OCI-LY1 (cell line): ENCODE measurements at regions not wholly inside any gene's neighbourhood (a gene's known extent, or its start where the extent isn't known, plus 50 kb on each side); places are given as distances from the start of the nearest gene placed in this dataset.
"Not testable (repeated sequence)": the region's sequence is repeated elsewhere in the genome, so short reads cannot be mapped to it uniquely, and the experiment has no call there.

Experiments
- H2AFZ ChIP-seq: fragments of 200-600 bp; sonication (generic), shearing (Covaris generic); 2 replicates; pipeline ENCODE4 v1.6.0; 2014; ENCODE audit warnings: antibody characterized with exemption, mild to moderate bottlenecking, low read length
- H3F3A ChIP-seq: fragments of 200-600 bp; sonication (generic), shearing (Covaris generic); 2 replicates; pipeline ENCODE4 v1.6.0; 2014; ENCODE audit warnings: mild to moderate bottlenecking, antibody characterized with exemption, low read length, moderate library complexity; ENCODE audit not compliant: insufficient read depth
- H3K27ac ChIP-seq: fragments of 200-600 bp; sonication (generic); 2 replicates; pipeline ENCODE4 v1.5.1; 2014; ENCODE audit warnings: low read length, mixed run types, mild to moderate bottlenecking, low read depth; ENCODE audit not compliant: poor library complexity, severe bottlenecking
- H3K27me3 ChIP-seq: fragments of 200-600 bp; sonication (generic); 2 replicates; pipeline ENCODE4 v1.6.0; 2014; ENCODE audit warnings: antibody characterized with exemption, mild to moderate bottlenecking, low read length, moderate library complexity; ENCODE audit not compliant: insufficient read depth
- H3K36me3 ChIP-seq: fragments of 200-600 bp; sonication (generic); 2 replicates; pipeline ENCODE4 v1.6.1; 2014; ENCODE audit warnings: mild to moderate bottlenecking, antibody characterized with exemption, low read length, moderate library complexity, mixed read lengths; ENCODE audit not compliant: insufficient read depth
- H3K4me1 ChIP-seq: fragments of 200-600 bp; sonication (generic); 2 replicates; pipeline ENCODE4 v1.5.1; 2014; ENCODE audit warnings: mild to moderate bottlenecking, low read length, moderate library complexity; ENCODE audit not compliant: insufficient read depth, severe bottlenecking
- H3K4me2 ChIP-seq: fragments of 200-600 bp; sonication (generic), shearing (Covaris generic); 2 replicates; pipeline ENCODE4 v1.6.1; 2014; ENCODE audit warnings: low read length
- H3K4me3 ChIP-seq: fragments of 200-600 bp; sonication (generic); 2 replicates; pipeline ENCODE4 v1.5.1; 2014; ENCODE audit warnings: low read length, low read depth, mild to moderate bottlenecking, mixed read lengths; ENCODE audit not compliant: poor library complexity, severe bottlenecking
- H3K79me2 ChIP-seq: fragments of 200-600 bp; shearing (Covaris generic); 2 replicates; pipeline ENCODE4 v1.6.1; 2016; ENCODE audit warnings: mixed run types, low read length, mixed read lengths; ENCODE audit not compliant: insufficient read depth
- H3K9ac ChIP-seq: fragments of 200-600 bp; sonication (generic), shearing (Covaris generic); 2 replicates; pipeline ENCODE4 v1.6.1; 2014; ENCODE audit warnings: mild to moderate bottlenecking, low read length, mixed read lengths
- H3K9me2 ChIP-seq: fragments of 200-600 bp; sonication (generic), shearing (Covaris generic); 2 replicates; pipeline ENCODE4 v1.6.1; 2014; ENCODE audit warnings: low read depth, mild to moderate bottlenecking, low read length, mixed read lengths
- H3K9me3 ChIP-seq: fragments of 200-600 bp; shearing (Covaris generic); 2 replicates; pipeline ENCODE4 v1.6.1; 2014; ENCODE audit warnings: low read length, mixed read lengths
- H4K20me1 ChIP-seq: fragments of 200-600 bp; sonication (generic), shearing (Covaris generic); 2 replicates; pipeline ENCODE4 v1.6.0; 2016; ENCODE audit warnings: mild to moderate bottlenecking, low read length; ENCODE audit not compliant: insufficient read depth
- EZH2 ChIP-seq: fragments of 200-600 bp; sonication (generic), shearing (Covaris generic); IDR thresholded peaks from 2 replicates; pipeline ENCODE4 v1.8.0; 2017; ENCODE audit warnings: borderline replicate concordance, mixed run types, mild to moderate bottlenecking, antibody characterized with exemption, low read length, moderate library complexity, mixed read lengths
- TF ChIP-seq, protein P1 (sequence below): fragments of 200-600 bp; sonication (generic), shearing (Covaris generic); IDR thresholded peaks from 2 replicates; pipeline ENCODE4 v1.5.1; 2017; ENCODE audit warnings: mild to moderate bottlenecking, antibody characterized with exemption, low read length, moderate library complexity, mixed read lengths

DNA sequence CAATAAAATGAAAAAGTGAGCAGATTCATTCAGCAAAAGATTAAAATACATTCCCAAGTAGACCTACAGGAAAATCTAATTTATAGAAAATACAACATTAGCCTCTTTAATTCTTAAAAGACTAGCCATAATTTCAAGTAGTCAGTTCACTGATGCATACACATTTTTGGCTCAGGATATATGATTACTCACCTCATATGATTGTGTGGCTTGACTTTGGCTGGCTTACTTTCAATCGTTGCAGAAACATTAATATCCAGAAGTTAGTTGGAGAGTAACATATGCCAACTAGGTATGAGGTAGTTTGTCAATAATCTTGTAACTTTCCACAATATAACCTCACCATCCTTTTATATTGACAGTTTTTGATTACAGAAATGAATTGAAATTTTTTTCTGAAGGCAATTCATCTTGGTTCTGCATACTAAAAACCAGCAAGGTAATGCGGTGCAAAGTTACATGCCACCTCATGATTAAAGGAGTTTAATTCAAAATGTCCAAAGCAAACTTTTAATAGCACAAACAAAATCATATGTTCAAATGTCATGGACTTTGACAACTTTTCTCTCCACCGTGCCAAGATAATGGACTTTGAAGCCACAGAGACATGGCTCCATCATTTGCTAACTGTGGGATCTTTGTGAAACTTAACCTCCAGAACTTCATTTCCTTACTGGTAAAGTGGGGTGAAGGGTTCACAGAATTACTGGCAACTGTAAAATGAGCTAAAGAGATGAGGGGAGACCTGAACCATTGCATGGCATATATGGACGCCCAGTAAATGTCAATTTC is 76.6 kb upstream of the PAM start:
- Histone ChIP-seq H4K20me1 (no peaks in the 10 kb centered on the region), H3K4me3 (no peak overlapping the region), H3K9me3 (no peaks in the 10 kb centered on the region), H3K4me2 (no peak overlapping the region), H3K27ac (no peak overlapping the region), H2AFZ (no peak overlapping the region), H3K4me1 (no peaks in the 10 kb centered on the region), H3K9me2 (no peaks in the 10 kb centered on the region), H3K9ac (no peak overlapping the region), H3F3A (no peaks in the 10 kb centered on the region), H3K27me3 (no peaks in the 10 kb centered on the region), H3K79me2 (no peaks in the 10 kb centered on the region), H3K36me3 (no peaks in the 10 kb centered on the region)
- TF ChIP-seq EZH2: no peak
- TF ChIP-seq, protein P1, sequence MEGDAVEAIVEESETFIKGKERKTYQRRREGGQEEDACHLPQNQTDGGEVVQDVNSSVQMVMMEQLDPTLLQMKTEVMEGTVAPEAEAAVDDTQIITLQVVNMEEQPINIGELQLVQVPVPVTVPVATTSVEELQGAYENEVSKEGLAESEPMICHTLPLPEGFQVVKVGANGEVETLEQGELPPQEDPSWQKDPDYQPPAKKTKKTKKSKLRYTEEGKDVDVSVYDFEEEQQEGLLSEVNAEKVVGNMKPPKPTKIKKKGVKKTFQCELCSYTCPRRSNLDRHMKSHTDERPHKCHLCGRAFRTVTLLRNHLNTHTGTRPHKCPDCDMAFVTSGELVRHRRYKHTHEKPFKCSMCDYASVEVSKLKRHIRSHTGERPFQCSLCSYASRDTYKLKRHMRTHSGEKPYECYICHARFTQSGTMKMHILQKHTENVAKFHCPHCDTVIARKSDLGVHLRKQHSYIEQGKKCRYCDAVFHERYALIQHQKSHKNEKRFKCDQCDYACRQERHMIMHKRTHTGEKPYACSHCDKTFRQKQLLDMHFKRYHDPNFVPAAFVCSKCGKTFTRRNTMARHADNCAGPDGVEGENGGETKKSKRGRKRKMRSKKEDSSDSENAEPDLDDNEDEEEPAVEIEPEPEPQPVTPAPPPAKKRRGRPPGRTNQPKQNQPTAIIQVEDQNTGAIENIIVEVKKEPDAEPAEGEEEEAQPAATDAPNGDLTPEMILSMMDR: no peak

DNA sequence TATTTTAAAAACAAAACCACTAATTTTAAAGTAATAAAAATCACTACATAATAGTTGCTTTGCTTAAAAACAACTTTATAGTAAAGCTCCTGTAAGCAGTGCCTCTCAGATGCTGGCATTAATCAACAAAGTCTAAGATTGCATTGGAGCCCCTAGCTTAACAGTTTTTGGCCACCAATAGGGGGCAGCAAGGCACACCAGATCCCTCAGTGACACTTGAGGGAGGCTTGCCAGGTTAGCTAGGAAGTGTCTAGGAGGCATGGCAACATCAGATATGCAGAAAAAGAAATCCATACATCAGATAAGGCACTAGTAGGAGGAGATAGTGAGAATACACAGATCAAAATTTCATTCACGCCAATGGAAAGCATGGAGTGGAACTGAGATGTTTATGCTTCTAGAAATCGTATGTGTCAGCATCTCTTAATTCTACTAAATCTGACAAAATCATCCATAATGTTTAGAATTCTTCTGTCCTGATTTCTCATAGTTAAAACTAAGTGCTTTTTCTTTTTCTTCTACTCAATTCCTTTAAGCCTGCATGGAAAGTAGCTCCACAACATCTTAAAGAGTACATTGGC is 73.6 kb upstream of the PAM start:
- TF ChIP-seq, protein P1: peak; percentile 80
- TF ChIP-seq EZH2: no peak
- Histone ChIP-seq H3K9ac (no peak overlapping the region), H3F3A (no peaks in the 10 kb centered on the region), H2AFZ (no peak overlapping the region), H3K4me1 (no peaks in the 10 kb centered on the region), H3K36me3 (no peaks in the 10 kb centered on the region), H3K4me2 (no peak overlapping the region), H3K9me2 (no peaks in the 10 kb centered on the region), H3K79me2 (no peaks in the 10 kb centered on the region), H3K4me3 (no peak overlapping the region), H4K20me1 (no peaks in the 10 kb centered on the region), H3K9me3 (no peaks in the 10 kb centered on the region), H3K27me3 (no peaks in the 10 kb centered on the region), H3K27ac (no peak overlapping the region)

DNA sequence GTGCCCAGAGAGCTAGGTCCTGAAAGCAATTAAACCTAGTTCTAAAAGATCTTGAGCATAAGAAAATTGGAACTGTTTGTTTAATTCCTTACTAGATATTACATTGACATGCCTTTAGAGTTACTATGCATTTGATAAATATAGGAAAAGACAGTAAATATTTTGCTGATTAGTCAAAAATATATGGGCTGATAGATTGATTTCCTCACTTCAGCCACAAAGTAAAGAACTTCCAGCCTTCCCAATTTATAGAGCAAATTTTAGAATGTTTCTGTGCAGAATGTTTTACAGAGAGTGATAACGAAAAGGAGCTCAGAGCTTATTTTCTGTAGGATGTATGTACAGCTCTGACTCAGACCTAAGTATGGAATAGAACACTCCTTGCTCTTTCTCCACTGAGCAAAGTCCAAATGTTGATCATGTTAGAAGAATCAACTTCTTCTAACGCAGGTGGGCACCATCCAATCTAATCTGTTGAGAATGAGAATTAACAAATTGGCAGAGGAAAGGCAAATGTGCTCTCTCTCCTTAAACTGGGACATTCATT is 72.9 kb upstream of the PAM start:
- no peaks in the 10 kb centered on the region for H4K20me1 ChIP-seq
- no peaks in the 10 kb centered on the region for H3K4me1 ChIP-seq
- no peaks in the 10 kb centered on the region for H3F3A ChIP-seq
- H3K4me3 ChIP-seq: no peak overlapping the region
- no peaks in the 10 kb centered on the region for H3K36me3 ChIP-seq
- no peak overlapping the region for H2AFZ ChIP-seq
- no peak overlapping the region for H3K9ac ChIP-seq
- no peak overlapping the region for H3K4me2 ChIP-seq
- H3K79me2 ChIP-seq: no peaks in the 10 kb centered on the region
- H3K9me3 ChIP-seq: no peaks in the 10 kb centered on the region
- no peak overlapping the region for H3K27ac ChIP-seq
- H3K27me3 ChIP-seq: no peaks in the 10 kb centered on the region
- no peaks in the 10 kb centered on the region for H3K9me2 ChIP-seq
- no peak for TF ChIP-seq EZH2
- TF ChIP-seq, protein P1: no peak

DNA sequence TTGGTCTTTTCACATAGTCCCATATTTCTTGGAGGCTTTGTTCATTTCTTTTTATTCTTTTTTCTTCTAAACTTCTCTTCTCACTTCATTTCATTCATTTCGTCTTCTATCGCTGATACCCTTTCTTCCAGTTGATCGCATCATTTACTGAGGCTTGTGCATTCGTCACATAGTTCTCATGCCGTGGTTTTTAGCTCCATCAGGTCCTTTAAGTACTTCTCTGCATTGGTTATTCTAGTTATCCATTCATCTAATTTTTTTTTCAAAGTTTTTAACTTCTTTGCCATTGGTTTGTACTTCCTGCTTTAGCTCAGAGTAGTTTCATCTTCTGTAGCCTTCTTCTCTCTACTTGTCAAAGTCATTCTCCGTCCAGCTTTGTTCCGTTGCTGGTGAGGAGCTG is 67.0 kb upstream of the PAM start:
- not testable (repeated sequence) for H3K27me3 ChIP-seq, H3F3A ChIP-seq, H2AFZ ChIP-seq

DNA sequence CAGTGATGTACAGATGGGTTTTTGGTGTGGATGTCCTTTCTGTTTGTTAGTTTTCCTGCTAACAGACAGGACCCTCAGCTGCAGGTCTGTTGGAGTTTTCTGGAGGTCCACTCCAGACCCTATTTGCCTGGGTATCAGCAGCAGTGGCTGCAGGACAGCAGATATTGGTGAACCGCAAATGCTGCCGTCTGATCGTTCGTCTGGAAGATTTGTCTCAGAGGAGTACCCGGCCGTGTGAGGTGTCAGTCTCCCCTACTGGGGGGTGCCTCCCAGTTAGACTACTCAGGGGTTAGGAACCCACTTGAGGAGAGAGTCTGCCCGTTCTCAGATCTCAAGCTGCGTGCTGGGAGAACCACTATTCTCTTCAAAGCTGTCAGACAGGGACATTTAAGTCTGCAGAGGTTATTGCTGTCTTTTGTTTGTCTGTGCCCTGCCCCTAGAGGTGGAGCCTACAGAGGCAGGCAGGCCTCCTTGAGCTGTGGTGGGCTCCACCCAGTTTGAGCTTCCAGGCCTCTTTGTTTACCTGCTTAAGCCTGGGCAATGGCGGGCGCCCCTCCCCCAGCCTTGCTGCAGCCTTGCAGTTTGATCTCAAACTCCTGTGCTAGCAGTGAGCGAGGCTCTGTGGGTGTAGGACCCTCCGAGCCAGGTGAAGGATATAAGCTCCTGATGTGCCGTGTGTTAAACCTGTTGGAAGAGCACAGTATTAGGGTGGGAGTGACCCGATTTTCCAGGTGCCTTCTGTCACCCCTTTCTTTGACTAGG is 66.3 kb upstream of the PAM start:
- H3K4me1 ChIP-seq, H3K4me2 ChIP-seq, H3F3A ChIP-seq, H3K4me3 ChIP-seq, H3K27me3 ChIP-seq, H2AFZ ChIP-seq, H3K27ac ChIP-seq, H3K9me3 ChIP-seq, H3K9ac ChIP-seq, H3K79me2 ChIP-seq, H3K9me2 ChIP-seq, H4K20me1 ChIP-seq, H3K36me3 ChIP-seq: not testable (repeated sequence)

More for the DNA sequence above, 67.0 kb upstream of the PAM start:
- H3K79me2 ChIP-seq, H4K20me1 ChIP-seq, H3K4me2 ChIP-seq, H3K4me1 ChIP-seq, H3K36me3 ChIP-seq, H3K4me3 ChIP-seq, H3K9ac ChIP-seq, H3K9me2 ChIP-seq, H3K27ac ChIP-seq, H3K9me3 ChIP-seq: not testable (repeated sequence)
